OCI-LY7 (cell line): ENCODE measurements at regions not wholly inside any gene's neighbourhood (a gene's known extent, or its start where the extent isn't known, plus 50 kb on each side); places are given as distances from the start of the nearest gene placed in this dataset.

Source experiments
- EZH2phosphoT487 ChIP-seq: fragments of 200-600 bp; sonication (generic); IDR thresholded peaks from 2 replicates; pipeline ENCODE4 v1.6.1; 2018; ENCODE audit warnings: low read depth, borderline replicate concordance, mild to moderate bottlenecking, mixed run types, antibody characterized with exemption, low read length, moderate library complexity, mixed read lengths
- TF ChIP-seq, protein P1 (sequence below): fragments of 200-600 bp; sonication (generic); conservative IDR thresholded peaks from 2 replicates; pipeline ENCODE4 v1.5.1; 2014; ENCODE audit warnings: mild to moderate bottlenecking, antibody characterized with exemption, low read length, moderate library complexity, mixed read lengths

GRCh38 chr7:55639640-55640039, 67.3 kb upstream of the VOPP1 start:
- TF ChIP-seq, protein P1, sequence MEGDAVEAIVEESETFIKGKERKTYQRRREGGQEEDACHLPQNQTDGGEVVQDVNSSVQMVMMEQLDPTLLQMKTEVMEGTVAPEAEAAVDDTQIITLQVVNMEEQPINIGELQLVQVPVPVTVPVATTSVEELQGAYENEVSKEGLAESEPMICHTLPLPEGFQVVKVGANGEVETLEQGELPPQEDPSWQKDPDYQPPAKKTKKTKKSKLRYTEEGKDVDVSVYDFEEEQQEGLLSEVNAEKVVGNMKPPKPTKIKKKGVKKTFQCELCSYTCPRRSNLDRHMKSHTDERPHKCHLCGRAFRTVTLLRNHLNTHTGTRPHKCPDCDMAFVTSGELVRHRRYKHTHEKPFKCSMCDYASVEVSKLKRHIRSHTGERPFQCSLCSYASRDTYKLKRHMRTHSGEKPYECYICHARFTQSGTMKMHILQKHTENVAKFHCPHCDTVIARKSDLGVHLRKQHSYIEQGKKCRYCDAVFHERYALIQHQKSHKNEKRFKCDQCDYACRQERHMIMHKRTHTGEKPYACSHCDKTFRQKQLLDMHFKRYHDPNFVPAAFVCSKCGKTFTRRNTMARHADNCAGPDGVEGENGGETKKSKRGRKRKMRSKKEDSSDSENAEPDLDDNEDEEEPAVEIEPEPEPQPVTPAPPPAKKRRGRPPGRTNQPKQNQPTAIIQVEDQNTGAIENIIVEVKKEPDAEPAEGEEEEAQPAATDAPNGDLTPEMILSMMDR = no peak
- no peak for TF ChIP-seq EZH2phosphoT487
